Nephron (organoid): ENCODE measurements at regions not wholly inside any gene's neighbourhood (a gene's known extent, or its start where the extent isn't known, plus 50 kb on each side); places are given as distances from the start of the nearest gene placed in this dataset.

ENCODE experiments used
- H3K27ac Mint-ChIP-seq, 3 experiments: 2 replicates each; pipeline ENCODE4 v1.8.0; 2020; ENCODE audit warnings: mixed read lengths in 3 of 3, mild to moderate bottlenecking in 2 of 3, moderate library complexity in 1 of 3
- H3K27me3 Mint-ChIP-seq: 2 replicates; pipeline ENCODE4 v1.8.0; 2021; ENCODE audit warnings: low read depth, mild to moderate bottlenecking, moderate library complexity, mixed read lengths
- H3K36me3 Mint-ChIP-seq: 2 replicates; pipeline ENCODE4 v1.8.0; 2020; ENCODE audit warnings: low read depth, mixed read lengths
- H3K4me1 Mint-ChIP-seq: 2 replicates; pipeline ENCODE4 v1.8.0; 2020; ENCODE audit warnings: mixed read lengths
- H3K4me3 Mint-ChIP-seq, 3 experiments: 2 replicates each; pipeline ENCODE4 v1.8.0; 2020; ENCODE audit warnings: mild to moderate bottlenecking in 3 of 3, mixed read lengths in 3 of 3, moderate library complexity in 2 of 3
- H3K9me3 Mint-ChIP-seq: 2 replicates; pipeline ENCODE4 v1.8.0; 2020; ENCODE audit warnings: mixed read lengths
- TF ChIP-seq, protein P1 (sequence below), 3 experiments: fragments of 200-600 bp; sonication (generic); IDR thresholded peaks; one replicate each; pipeline ENCODE4 v1.5.0; 2021; ENCODE audit warnings: antibody characterized with exemption in 3 of 3; ENCODE audit not compliant: unreplicated experiment in 3 of 3

DNA sequence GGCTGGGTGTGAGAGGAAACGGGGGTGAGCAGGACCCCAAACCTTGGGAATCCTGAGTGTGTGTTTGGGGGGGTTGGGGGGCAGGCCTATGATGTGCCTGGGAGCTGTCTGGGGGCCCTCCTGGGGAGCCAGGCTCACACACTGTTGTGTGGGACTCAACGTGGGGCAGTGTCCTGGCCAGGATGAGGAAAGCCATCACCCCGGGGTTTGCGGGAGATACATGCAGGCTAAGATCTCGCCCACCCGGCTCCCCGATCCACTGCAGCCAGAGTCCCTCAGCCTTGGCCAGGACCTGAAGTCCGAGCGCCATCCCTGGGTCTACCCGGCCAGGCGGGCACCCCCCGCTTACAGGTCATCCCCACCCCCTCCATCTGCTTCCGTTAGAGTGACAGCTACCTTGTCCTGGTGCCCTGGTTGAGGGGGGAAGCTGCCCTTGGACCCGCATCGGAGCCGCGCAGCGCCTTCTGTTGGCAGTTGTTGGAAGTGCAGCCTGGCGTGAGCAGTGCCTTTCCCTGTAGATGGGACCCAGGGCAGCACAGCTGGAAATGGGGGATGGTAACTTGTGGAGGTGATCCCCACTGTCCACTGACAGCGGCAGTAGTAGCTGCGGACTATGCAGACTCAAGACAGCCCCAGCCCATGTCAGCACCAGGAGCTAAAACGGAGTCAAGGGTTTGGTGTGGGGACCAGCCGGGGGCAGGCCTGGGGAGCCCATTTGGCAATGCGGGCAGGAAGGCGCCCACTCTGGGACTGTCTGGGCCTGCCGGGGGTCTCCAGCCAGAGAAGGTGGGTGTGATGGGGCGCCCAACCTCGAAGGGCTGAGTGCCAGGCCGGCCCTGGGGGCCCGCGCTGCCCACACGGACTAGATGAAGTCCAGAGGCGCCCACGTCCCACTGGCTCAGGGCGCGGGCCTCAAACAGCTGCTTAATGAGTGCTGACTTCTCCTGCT is 885.6 kb upstream of the ZNF722 start:
- peaks cover 44% of the 10 kb centered on the region for H3K9me3 Mint-ChIP-seq
- H3K27ac Mint-ChIP-seq: no peak overlapping the region
- TF ChIP-seq, protein P1, sequence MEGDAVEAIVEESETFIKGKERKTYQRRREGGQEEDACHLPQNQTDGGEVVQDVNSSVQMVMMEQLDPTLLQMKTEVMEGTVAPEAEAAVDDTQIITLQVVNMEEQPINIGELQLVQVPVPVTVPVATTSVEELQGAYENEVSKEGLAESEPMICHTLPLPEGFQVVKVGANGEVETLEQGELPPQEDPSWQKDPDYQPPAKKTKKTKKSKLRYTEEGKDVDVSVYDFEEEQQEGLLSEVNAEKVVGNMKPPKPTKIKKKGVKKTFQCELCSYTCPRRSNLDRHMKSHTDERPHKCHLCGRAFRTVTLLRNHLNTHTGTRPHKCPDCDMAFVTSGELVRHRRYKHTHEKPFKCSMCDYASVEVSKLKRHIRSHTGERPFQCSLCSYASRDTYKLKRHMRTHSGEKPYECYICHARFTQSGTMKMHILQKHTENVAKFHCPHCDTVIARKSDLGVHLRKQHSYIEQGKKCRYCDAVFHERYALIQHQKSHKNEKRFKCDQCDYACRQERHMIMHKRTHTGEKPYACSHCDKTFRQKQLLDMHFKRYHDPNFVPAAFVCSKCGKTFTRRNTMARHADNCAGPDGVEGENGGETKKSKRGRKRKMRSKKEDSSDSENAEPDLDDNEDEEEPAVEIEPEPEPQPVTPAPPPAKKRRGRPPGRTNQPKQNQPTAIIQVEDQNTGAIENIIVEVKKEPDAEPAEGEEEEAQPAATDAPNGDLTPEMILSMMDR (IDR thresholded peaks at IDR 0.05; ENCODE audit: unreplicated experiment in 3 of 3): no peak

DNA sequence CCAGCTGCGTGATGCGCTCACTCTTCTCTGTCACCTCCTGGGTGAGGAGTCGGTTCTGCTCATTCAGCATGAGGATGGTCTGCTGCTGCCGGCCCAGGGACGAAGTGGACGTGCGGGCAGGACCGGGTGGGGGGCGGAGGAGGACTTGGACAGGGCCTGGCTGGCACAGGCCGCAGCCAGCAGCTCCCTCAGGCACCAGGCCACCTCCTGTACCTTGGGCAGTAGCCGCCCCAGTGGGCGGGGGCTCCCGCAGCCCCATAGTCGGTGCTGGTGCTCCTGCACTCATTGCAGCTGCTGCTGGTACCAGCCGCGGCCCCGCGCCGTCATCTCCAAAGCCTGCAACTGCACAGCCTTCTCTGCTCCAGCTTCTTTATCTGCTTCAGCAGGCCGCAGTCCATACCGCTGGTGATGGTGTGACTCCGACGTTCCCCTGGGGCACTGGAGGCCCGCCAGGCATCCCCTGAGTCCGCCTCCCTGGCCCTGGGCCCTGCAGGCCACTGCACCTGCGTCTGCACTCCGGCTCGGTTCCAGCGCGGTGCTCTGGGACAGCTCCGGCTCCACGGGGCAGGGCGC is 884.9 kb upstream of the ZNF722 start:
- H3K4me1 Mint-ChIP-seq: no peaks in the 10 kb centered on the region
- H3K36me3 Mint-ChIP-seq: peaks cover 9% of the 10 kb centered on the region
- no peaks in the 10 kb centered on the region for H3K27me3 Mint-ChIP-seq
- TF ChIP-seq, protein P1 (IDR thresholded peaks at IDR 0.05; ENCODE audit: unreplicated experiment in 3 of 3): no peak
- H3K4me3 Mint-ChIP-seq: no peak overlapping the region
- no peak overlapping the region for H3K27ac Mint-ChIP-seq
- H3K9me3 Mint-ChIP-seq: peaks cover 47% of the 10 kb centered on the region

More for the DNA sequence above, 885.6 kb upstream of the ZNF722 start:
- Mint-ChIP-seq H3K4me3 (no peak overlapping the region), H3K4me1 (no peaks in the 10 kb centered on the region), H3K36me3 (peaks cover 9% of the 10 kb centered on the region), H3K27me3 (no peaks in the 10 kb centered on the region)

DNA sequence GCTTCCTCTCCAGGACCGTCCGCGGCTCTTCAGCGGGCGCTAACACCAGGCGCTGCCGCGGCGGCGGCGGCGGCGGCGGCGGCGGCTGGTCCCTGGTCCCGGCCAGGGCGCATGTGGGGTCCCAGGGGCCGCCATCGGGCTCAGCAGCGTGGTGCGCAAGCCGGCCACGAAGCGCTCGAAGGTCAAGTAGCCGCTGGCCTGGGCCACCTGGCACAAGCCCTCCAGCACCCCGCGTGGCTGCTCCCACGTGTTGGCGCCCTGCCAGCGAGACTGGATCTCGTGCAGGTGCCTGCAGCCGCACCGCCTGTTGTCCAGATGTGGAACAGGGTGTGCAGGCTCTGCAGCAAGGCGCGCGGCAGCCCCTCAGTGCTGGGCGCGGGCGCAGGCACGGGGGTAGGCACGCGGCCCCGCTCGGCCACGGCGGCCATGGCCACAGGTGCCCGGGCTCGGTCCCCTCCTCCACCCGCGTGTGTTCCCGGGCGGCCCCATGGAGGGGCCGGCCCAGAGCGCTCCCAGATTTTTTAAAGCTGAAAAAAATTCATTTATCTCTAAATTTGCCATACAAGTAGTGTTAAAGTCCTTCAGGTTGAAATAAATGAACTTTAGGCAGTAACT is 884.2 kb upstream of the ZNF722 start:
- H3K27me3 Mint-ChIP-seq: no peaks in the 10 kb centered on the region
- no peak overlapping the region for H3K4me3 Mint-ChIP-seq
- no peak overlapping the region for H3K27ac Mint-ChIP-seq
- peaks cover 9% of the 10 kb centered on the region for H3K36me3 Mint-ChIP-seq
- H3K4me1 Mint-ChIP-seq: no peaks in the 10 kb centered on the region
- TF ChIP-seq, protein P1 (IDR thresholded peaks at IDR 0.05; ENCODE audit: unreplicated experiment in 3 of 3): no peak
- peaks cover 51% of the 10 kb centered on the region for H3K9me3 Mint-ChIP-seq
